ENCODE measurements at regions not wholly inside any gene's neighbourhood (a gene's known extent, or its start where the extent isn't known, plus 50 kb on each side); places are given as distances from the start of the nearest gene placed in this dataset.

DNA sequence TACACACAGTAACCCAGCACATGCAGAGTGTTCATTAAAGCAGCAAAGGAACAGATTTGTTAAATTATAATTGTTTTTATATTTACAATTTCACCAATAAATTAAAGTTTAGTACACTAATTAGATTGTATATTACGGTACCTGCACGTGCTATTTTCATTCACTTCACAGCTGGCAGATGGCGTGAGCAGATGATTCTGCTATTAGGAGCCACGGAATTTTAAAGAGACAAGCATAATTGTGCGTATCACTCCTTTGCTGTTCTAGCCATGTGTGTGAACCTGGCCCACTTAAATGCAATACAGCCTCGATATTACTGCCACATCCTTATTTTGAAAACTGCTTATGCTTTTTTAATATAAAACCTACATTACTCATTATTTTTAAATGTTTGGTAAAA lies 332.8 kb upstream of the SOX11 start:
- no peaks in the 10 kb centered on the region for H3K9me3 ChIP-seq (replicated peaks; ENCODE audit: low read length)
- no peak overlapping the region for H3K9ac ChIP-seq (ENCODE audit: low read depth, low read length)
- no peaks in the 10 kb centered on the region for H3K27me3 ChIP-seq (ENCODE audit: control insufficient read depth, insufficient read depth, low read length)
- no peaks in the 10 kb centered on the region for H3K36me3 ChIP-seq (ENCODE audit: insufficient read depth, low read length)
- H3K4me1 ChIP-seq (ENCODE audit: control insufficient read depth, insufficient read depth, low read length) = no peaks in the 10 kb centered on the region
- H3K4me3 ChIP-seq (ENCODE audit: low read length) = no peak overlapping the region
- H3K4me2 ChIP-seq (ENCODE audit: low read length) = no peak overlapping the region

DNA sequence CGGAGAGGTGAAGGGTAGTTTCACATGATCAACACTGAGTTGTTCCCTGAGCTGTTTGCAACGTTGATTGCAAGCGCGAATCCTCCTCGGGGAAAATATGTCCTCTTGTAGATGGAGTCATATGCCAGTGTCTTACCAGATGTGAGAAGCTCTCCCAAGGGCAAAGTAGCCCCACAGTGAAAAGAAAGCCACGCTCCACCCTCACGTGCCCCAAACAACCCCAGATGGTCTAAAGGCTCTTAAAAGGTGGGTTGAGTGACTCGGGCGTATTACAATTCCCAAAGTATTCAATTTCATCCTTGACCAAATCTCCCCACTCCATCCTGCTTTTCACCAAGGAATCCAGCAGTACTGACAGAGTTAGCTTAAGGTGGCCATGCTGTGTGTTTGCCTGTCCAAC lies 332.1 kb upstream of the SOX11 start:
- Histone ChIP-seq H3K4me1 (ENCODE audit: control insufficient read depth, insufficient read depth, low read length) (no peaks in the 10 kb centered on the region), H3K27me3 (ENCODE audit: control insufficient read depth, insufficient read depth, low read length) (no peaks in the 10 kb centered on the region)

DNA sequence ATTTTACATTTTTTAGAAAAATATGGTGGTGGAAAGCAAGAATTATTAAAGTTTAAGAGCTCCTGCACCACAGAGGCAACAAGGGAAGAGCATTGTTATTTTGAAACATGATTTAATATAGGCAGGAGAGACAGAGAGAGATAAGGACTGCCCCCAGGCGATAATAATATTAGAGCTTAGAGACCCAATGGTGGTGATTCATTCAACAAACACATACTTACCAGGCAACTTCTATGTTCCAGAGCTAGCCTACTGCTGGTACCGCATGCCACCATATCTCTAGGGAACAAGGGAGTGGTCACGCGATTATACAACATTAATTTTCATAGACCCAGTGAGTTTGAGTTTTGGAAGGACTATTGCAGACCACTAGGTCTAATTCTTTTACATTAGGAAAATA lies 327.8 kb upstream of the SOX11 start:
- Histone ChIP-seq H3K4me1 (ENCODE audit: control insufficient read depth, insufficient read depth, low read length) (no peaks in the 10 kb centered on the region), H3K4me3 (ENCODE audit: low read length) (no peak overlapping the region), H3K27me3 (ENCODE audit: control insufficient read depth, insufficient read depth, low read length) (no peaks in the 10 kb centered on the region), H3K4me2 (ENCODE audit: low read length) (no peak overlapping the region), H3K36me3 (ENCODE audit: insufficient read depth, low read length) (no peaks in the 10 kb centered on the region), H3K9me3 (replicated peaks; ENCODE audit: low read length) (no peaks in the 10 kb centered on the region), H3K9ac (ENCODE audit: low read depth, low read length) (no peak overlapping the region)

More for the DNA sequence above, 332.1 kb upstream of the SOX11 start:
- Histone ChIP-seq H3K9ac (ENCODE audit: low read depth, low read length) (no peak overlapping the region), H3K4me2 (ENCODE audit: low read length) (no peak overlapping the region), H3K4me3 (ENCODE audit: low read length) (no peak overlapping the region), H3K36me3 (ENCODE audit: insufficient read depth, low read length) (no peaks in the 10 kb centered on the region), H3K9me3 (replicated peaks; ENCODE audit: low read length) (no peaks in the 10 kb centered on the region)

DNA sequence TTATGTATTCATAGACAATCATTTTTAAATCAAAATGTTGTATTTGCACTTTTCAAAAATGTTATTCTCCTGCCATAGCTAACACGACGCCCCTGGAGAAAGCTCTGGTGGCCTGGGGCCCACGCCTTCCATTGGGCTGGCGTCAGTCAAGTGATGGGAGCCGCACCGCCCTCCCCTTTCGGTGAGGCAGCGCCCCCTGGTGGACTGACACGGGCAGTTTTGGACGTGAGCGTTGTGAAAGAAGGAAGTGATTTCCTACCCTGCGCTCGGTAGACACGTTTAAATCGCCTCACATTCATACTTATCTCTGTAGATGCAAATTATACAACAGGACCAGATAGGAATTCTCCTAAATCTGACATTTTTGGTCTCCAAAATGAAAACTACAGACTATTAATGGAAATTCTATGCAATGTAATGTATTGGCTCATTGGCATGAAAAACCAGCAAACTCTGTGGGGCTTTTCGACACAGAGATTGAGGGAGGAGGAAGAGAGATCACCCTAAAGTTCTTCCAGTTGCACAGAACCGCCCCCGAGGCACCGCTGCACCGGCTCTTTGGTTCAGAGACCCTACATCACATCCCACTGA lies 326.2 kb upstream of the SOX11 start:
- H3K27me3 ChIP-seq (ENCODE audit: control insufficient read depth, insufficient read depth, low read length) = no peaks in the 10 kb centered on the region
- no peak overlapping the region for H3K9ac ChIP-seq (ENCODE audit: low read depth, low read length)
- no peaks in the 10 kb centered on the region for H3K4me1 ChIP-seq (ENCODE audit: control insufficient read depth, insufficient read depth, low read length)
- no peak overlapping the region for H3K4me3 ChIP-seq (ENCODE audit: low read length)
- no peaks in the 10 kb centered on the region for H3K9me3 ChIP-seq (replicated peaks; ENCODE audit: low read length)
- H3K4me2 ChIP-seq (ENCODE audit: low read length) = no peak overlapping the region
- no peaks in the 10 kb centered on the region for H3K36me3 ChIP-seq (ENCODE audit: insufficient read depth, low read length)

DNA sequence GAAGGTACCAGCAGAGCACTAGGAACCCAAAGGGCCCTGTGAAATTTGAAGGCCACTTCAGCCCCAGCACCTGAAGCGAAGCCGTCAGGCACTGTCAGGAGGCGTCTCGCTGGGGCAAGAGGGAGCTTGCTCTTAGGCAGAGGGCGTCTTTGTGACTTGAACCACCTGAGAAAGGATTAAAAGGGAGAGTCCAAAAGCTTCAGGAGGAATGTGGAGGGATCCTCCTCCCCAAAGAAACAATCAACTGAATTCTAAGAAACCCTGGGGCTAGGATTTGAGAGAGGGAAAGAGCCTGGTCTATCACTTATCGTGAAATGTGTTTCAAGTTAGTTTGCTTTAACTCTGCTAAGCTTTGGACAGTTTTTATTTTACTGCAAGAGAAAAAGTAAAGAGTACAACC lies 324.9 kb upstream of the SOX11 start:
- Histone ChIP-seq H3K4me2 (ENCODE audit: low read length) (no peak overlapping the region), H3K4me1 (ENCODE audit: control insufficient read depth, insufficient read depth, low read length) (no peaks in the 10 kb centered on the region), H3K9ac (ENCODE audit: low read depth, low read length) (no peak overlapping the region), H3K36me3 (ENCODE audit: insufficient read depth, low read length) (no peaks in the 10 kb centered on the region), H3K27me3 (ENCODE audit: control insufficient read depth, insufficient read depth, low read length) (no peaks in the 10 kb centered on the region), H3K9me3 (replicated peaks; ENCODE audit: low read length) (no peaks in the 10 kb centered on the region), H3K4me3 (ENCODE audit: low read length) (no peak overlapping the region)

DNA sequence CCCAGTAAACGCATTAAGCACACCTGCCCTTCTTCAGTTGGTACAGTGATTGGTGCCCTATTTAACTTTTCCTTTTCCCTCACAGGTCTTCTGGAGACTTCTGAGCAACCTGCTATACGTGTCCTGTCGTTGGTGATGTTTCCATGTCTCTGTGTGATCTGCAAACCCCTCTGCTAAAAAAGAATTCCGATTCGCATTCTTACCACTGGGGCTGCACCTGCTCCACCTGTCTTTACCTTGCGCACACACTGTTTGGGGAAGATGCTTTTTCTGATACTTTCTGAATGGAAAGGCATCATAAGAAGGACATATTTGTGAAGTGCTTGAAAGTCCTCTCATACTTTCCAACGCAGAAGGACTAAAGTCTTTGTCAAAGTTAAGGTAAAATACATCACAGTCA lies 323.9 kb upstream of the SOX11 start:
- no peaks in the 10 kb centered on the region for H3K27me3 ChIP-seq (ENCODE audit: control insufficient read depth, insufficient read depth, low read length)
- H3K4me2 ChIP-seq (ENCODE audit: low read length) = no peak overlapping the region
- no peaks in the 10 kb centered on the region for H3K4me1 ChIP-seq (ENCODE audit: control insufficient read depth, insufficient read depth, low read length)
- no peak overlapping the region for H3K4me3 ChIP-seq (ENCODE audit: low read length)
- H3K36me3 ChIP-seq (ENCODE audit: insufficient read depth, low read length) = no peaks in the 10 kb centered on the region
- H3K9me3 ChIP-seq (replicated peaks; ENCODE audit: low read length) = no peaks in the 10 kb centered on the region
- H3K9ac ChIP-seq (ENCODE audit: low read depth, low read length) = no peak overlapping the region

DNA sequence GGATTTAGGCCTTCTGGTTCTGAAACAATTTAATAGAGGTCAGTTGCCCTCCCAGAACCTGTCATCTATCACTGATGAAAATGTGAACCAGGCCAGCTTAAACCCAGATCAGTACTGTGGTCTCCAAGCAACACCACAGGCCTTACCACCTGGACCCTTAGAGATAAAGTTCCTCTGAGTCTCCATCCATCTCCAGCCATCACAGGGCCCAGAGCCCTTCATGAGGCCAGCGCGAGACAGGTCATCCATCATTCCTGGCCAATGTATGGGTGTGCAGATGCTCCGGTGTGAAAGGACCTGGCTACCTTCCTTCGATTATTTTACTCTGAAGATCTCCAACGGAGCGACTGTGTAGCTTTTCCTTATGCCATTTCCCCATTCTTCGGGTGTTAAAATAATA lies 322.7 kb upstream of the SOX11 start:
- Histone ChIP-seq H3K27me3 (ENCODE audit: control insufficient read depth, insufficient read depth, low read length) (no peaks in the 10 kb centered on the region), H3K4me3 (ENCODE audit: low read length) (no peak overlapping the region), H3K9ac (ENCODE audit: low read depth, low read length) (no peak overlapping the region), H3K4me2 (ENCODE audit: low read length) (no peak overlapping the region), H3K9me3 (replicated peaks; ENCODE audit: low read length) (no peaks in the 10 kb centered on the region), H3K4me1 (ENCODE audit: control insufficient read depth, insufficient read depth, low read length) (no peaks in the 10 kb centered on the region), H3K36me3 (ENCODE audit: insufficient read depth, low read length) (no peaks in the 10 kb centered on the region)

DNA sequence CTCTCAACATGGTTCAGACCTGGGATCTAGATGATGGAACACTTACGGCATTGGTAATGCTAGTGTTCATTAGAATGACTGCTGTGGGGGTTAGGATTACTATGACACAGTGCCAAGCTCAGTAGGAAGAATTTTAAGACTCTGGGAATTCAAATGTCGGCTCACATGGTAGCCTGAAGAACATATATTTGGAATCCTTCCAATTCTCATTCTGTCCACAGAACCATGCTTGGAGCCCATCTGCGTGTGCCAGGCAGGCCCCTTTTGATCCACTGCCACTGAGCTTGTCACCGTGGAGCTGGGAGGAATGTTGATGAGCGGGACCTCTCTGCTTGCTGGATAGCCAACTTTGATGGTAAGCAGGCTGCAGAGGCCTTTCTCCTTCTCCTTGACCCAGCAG lies 322.0 kb upstream of the SOX11 start:
- Histone ChIP-seq H3K9me3 (replicated peaks; ENCODE audit: low read length) (no peaks in the 10 kb centered on the region), H3K4me1 (ENCODE audit: control insufficient read depth, insufficient read depth, low read length) (no peaks in the 10 kb centered on the region), H3K27me3 (ENCODE audit: control insufficient read depth, insufficient read depth, low read length) (no peaks in the 10 kb centered on the region), H3K9ac (ENCODE audit: low read depth, low read length) (no peak overlapping the region), H3K4me3 (ENCODE audit: low read length) (no peak overlapping the region), H3K4me2 (ENCODE audit: low read length) (no peak overlapping the region), H3K36me3 (ENCODE audit: insufficient read depth, low read length) (no peaks in the 10 kb centered on the region)

DNA sequence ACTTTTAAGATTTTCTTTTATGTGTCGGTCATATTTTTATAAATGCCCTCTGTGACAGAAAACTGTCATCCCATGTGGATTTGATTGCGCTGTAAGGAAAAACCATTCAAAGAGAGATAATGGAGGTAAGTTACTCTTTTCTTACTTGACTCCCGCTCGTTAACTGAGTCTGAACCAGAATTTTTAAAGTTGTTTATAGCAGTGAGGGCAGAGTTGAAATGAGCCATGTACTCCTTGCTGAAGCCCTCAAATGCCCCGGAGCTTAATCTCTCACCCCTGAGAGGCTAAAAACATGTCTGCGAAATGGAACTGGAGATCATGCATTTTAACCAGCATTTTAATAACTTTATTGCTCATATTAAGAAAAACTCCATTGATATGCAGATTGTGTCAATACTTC lies 320.0 kb upstream of the SOX11 start:
- Histone ChIP-seq H3K9ac (ENCODE audit: low read depth, low read length) (no peak overlapping the region), H3K9me3 (replicated peaks; ENCODE audit: low read length) (no peaks in the 10 kb centered on the region), H3K4me1 (ENCODE audit: control insufficient read depth, insufficient read depth, low read length) (no peaks in the 10 kb centered on the region), H3K27me3 (ENCODE audit: control insufficient read depth, insufficient read depth, low read length) (no peaks in the 10 kb centered on the region), H3K4me2 (ENCODE audit: low read length) (no peak overlapping the region), H3K4me3 (ENCODE audit: low read length) (no peak overlapping the region), H3K36me3 (ENCODE audit: insufficient read depth, low read length) (no peaks in the 10 kb centered on the region)

DNA sequence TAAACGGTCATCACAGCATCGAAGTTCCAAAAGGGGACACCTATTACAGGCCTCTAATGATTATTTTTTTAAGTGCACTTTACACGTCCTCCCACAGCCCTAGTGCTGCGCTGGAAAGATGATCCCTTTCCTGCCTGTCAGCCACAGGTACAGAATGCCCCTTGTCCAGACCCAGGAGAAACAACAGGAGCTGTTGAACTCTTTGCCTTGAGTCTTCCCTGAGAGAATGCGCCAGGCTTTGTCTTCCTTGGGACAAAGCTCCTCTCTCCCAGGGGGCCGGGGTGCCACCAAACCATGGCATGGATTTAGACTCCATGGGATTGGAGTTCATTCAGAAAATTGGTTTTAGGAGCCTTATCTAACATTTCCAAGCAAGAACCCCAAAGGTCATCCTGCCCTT lies 319.0 kb upstream of the SOX11 start:
- H3K27me3 ChIP-seq (ENCODE audit: control insufficient read depth, insufficient read depth, low read length) = no peaks in the 10 kb centered on the region
- H3K36me3 ChIP-seq (ENCODE audit: insufficient read depth, low read length) = no peaks in the 10 kb centered on the region
- no peaks in the 10 kb centered on the region for H3K4me1 ChIP-seq (ENCODE audit: control insufficient read depth, insufficient read depth, low read length)
- H3K4me2 ChIP-seq (ENCODE audit: low read length) = no peak overlapping the region
- H3K4me3 ChIP-seq (ENCODE audit: low read length) = no peak overlapping the region
- H3K9ac ChIP-seq (ENCODE audit: low read depth, low read length) = no peak overlapping the region
- no peaks in the 10 kb centered on the region for H3K9me3 ChIP-seq (replicated peaks; ENCODE audit: low read length)

DNA sequence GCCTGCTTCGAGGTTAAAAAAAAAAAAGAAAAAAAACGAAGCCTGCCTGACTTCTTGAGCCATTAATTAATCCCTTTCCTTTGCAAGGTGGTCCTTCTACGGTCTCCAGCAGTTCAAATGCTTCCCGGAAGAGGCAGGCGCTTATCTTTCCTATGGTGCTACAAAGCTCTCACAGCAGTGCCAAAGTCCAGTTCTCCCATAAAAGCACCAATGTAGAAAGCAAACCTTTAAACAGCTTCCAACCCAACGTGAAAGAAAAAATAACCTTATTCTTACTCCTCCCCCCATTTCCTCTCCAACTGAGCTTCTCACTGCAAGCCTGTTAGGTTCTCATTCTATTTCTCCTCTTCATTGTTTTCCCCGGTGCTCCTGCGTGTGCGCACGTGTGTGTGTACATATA lies 317.4 kb upstream of the SOX11 start:
- no peaks in the 10 kb centered on the region for H3K36me3 ChIP-seq (ENCODE audit: insufficient read depth, low read length)

DNA sequence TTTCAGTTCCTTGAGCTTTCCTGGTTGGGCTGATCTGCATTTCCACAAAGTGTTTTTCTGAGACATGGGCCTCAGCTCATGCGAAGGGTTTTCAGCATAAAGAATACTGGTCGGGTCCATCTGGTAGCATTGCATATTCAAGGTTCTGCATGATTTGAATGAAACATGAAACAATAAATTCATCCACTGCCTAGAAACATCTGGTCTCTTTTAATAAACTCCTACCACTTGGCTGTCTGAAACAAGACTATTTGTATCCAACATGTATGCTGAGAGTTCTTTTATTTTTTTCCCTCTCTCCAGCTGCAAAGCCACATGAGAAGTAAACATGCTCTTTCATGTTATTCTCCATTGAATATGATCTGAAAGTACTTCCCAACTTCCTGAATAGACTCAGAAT lies 314.9 kb upstream of the SOX11 start:
- no peaks in the 10 kb centered on the region for H3K27me3 ChIP-seq (ENCODE audit: control insufficient read depth, insufficient read depth, low read length)
- H3K36me3 ChIP-seq (ENCODE audit: insufficient read depth, low read length) = no peaks in the 10 kb centered on the region
- H3K4me1 ChIP-seq (ENCODE audit: control insufficient read depth, insufficient read depth, low read length) = no peaks in the 10 kb centered on the region
- H3K4me3 ChIP-seq (ENCODE audit: low read length) = no peak overlapping the region
- H3K4me2 ChIP-seq (ENCODE audit: low read length) = no peak overlapping the region
- no peak overlapping the region for H3K9ac ChIP-seq (ENCODE audit: low read depth, low read length)
- no peaks in the 10 kb centered on the region for H3K9me3 ChIP-seq (replicated peaks; ENCODE audit: low read length)

More for the DNA sequence above, 317.4 kb upstream of the SOX11 start:
- no peaks in the 10 kb centered on the region for H3K27me3 ChIP-seq (ENCODE audit: control insufficient read depth, insufficient read depth, low read length)
- H3K4me3 ChIP-seq (ENCODE audit: low read length) = no peak overlapping the region
- no peak overlapping the region for H3K9ac ChIP-seq (ENCODE audit: low read depth, low read length)
- no peaks in the 10 kb centered on the region for H3K9me3 ChIP-seq (replicated peaks; ENCODE audit: low read length)
- no peaks in the 10 kb centered on the region for H3K4me1 ChIP-seq (ENCODE audit: control insufficient read depth, insufficient read depth, low read length)
- H3K4me2 ChIP-seq (ENCODE audit: low read length) = no peak overlapping the region

All from skeletal muscle satellite cell (primary cell).